CD14-positive monocyte (primary cell): ENCODE measurements at regions not wholly inside any gene's neighbourhood (a gene's known extent, or its start where the extent isn't known, plus 50 kb on each side); places are given as distances from the start of the nearest gene placed in this dataset.

Experiments used
- DNase-seq, 3 donors: peaks; one replicate each; pipeline ENCODE4 v3.0.0-alpha.2; 2011 to 2022
- H2AFZ ChIP-seq: 2 replicates; pipeline ENCODE4 v1.6.0; 2012; ENCODE audit warnings: mild to moderate bottlenecking, low read depth, low read length, inconsistent platforms; ENCODE audit not compliant: insufficient read depth, poor library complexity, severe bottlenecking
- H3K27ac ChIP-seq, 2 donors: 1 replicate in 1 of 2; 2 replicates in 1 of 2; pipeline ENCODE4 v1.5.1; 2012 to 2013; ENCODE audit warnings: low read length in 2 of 2, control low read depth in 1 of 2, inconsistent platforms in 1 of 2, low read depth in 1 of 2, mild to moderate bottlenecking in 1 of 2
- H3K27me3 ChIP-seq, 2 donors: one replicate each; pipeline versions ENCODE4 v1.6.0 to v1.6.1; 2011 to 2013; ENCODE audit warnings: low read length in 2 of 2; ENCODE audit not compliant: control insufficient read depth in 2 of 2, insufficient read depth in 2 of 2
- H3K36me3 ChIP-seq, 2 donors: replicated peaks in 1 of 2; 1 replicate in 1 of 2; 2 replicates in 1 of 2; pipeline versions ENCODE4 v1.5.1 to v1.6.1; 2012 to 2013; ENCODE audit warnings: low read length in 2 of 2, control low read depth in 1 of 2, inconsistent platforms in 1 of 2, mild to moderate bottlenecking in 1 of 2; ENCODE audit not compliant: insufficient read depth in 2 of 2, control insufficient read depth in 1 of 2
- H3K4me1 ChIP-seq, 2 donors: 1 replicate in 1 of 2; 2 replicates in 1 of 2; pipeline versions ENCODE4 v1.5.1 to v1.6.1; 2012 to 2013; ENCODE audit warnings: low read length in 2 of 2, control low read depth in 1 of 2, inconsistent platforms in 1 of 2, mild to moderate bottlenecking in 1 of 2, moderate library complexity in 1 of 2; ENCODE audit not compliant: insufficient read depth in 2 of 2, control insufficient read depth in 1 of 2
- H3K4me2 ChIP-seq: replicated peaks from 2 replicates; pipeline ENCODE3; 2012; ENCODE audit warnings: low read length, moderate library complexity, mild to moderate bottlenecking; ENCODE audit not compliant: poor library complexity, severe bottlenecking; ENCODE audit errors: extremely low read depth
- H3K4me3 ChIP-seq, 3 experiments: fragments of 200-600 bp in 1 of 3; sonication (generic) in 1 of 3; replicated peaks in 1 of 3; 1 replicate in 2 of 3; 2 replicates in 1 of 3; pipeline ENCODE4 v1.5.1; 2011 to 2013; ENCODE audit warnings: low read length in 3 of 3, mild to moderate bottlenecking in 3 of 3, control low read depth in 2 of 3, low read depth in 2 of 3, inconsistent platforms in 1 of 3, moderate library complexity in 1 of 3
- H3K79me2 ChIP-seq: 2 replicates; pipeline ENCODE4 v1.6.0; 2012; ENCODE audit warnings: mild to moderate bottlenecking, control low read depth, inconsistent platforms, low read length, moderate library complexity; ENCODE audit not compliant: insufficient read depth
- H3K9ac ChIP-seq: 2 replicates; pipeline ENCODE4 v1.6.0; 2017; ENCODE audit warnings: low read length, mild to moderate bottlenecking; ENCODE audit not compliant: insufficient read depth, poor library complexity, severe bottlenecking
- H3K9me3 ChIP-seq, 2 donors: replicated peaks in 1 of 2; 1 replicate in 1 of 2; 2 replicates in 1 of 2; pipeline versions ENCODE4 v1.5.1 to v1.6.1; 2012 to 2013; ENCODE audit warnings: low read length in 2 of 2, control low read depth in 1 of 2; ENCODE audit not compliant: control insufficient read depth in 1 of 2, insufficient read depth in 1 of 2
- H4K20me1 ChIP-seq: 2 replicates; pipeline ENCODE4 v1.6.0; 2012; ENCODE audit warnings: mild to moderate bottlenecking, low read length, control low read depth, moderate library complexity; ENCODE audit not compliant: insufficient read depth
- H3K27ac Mint-ChIP-seq, 7 donors: one replicate each; pipeline ENCODE4 v1.8.0; 2020; ENCODE audit warnings: mild to moderate bottlenecking in 7 of 7, mixed read lengths in 7 of 7, moderate library complexity in 6 of 7, inconsistent platforms in 2 of 7
- H3K27me3 Mint-ChIP-seq, 3 donors: one replicate each; pipeline ENCODE4 v1.8.0; 2021 to 2022; ENCODE audit warnings: low read depth in 3 of 3, mild to moderate bottlenecking in 3 of 3, mixed read lengths in 3 of 3, moderate library complexity in 3 of 3, inconsistent platforms in 1 of 3
- H3K36me3 Mint-ChIP-seq, 2 donors: one replicate each; pipeline ENCODE4 v1.8.0; 2020; ENCODE audit warnings: mixed read lengths in 2 of 2, inconsistent platforms in 1 of 2, mild to moderate bottlenecking in 1 of 2
- H3K4me1 Mint-ChIP-seq: one replicate; pipeline ENCODE4 v1.8.0; 2020; ENCODE audit warnings: mild to moderate bottlenecking, mixed read lengths
- H3K4me3 Mint-ChIP-seq, 2 donors: one replicate each; pipeline ENCODE4 v1.8.0; 2020; ENCODE audit warnings: mild to moderate bottlenecking in 2 of 2, mixed read lengths in 2 of 2, moderate library complexity in 1 of 2
- H3K9me3 Mint-ChIP-seq, 7 donors: one replicate each; pipeline ENCODE4 v1.8.0; 2020 to 2022; ENCODE audit warnings: mixed read lengths in 7 of 7, mild to moderate bottlenecking in 6 of 7, moderate library complexity in 6 of 7, inconsistent platforms in 2 of 7
- CTCF ChIP-seq: fragments of 200-600 bp; IDR thresholded peaks from one replicate; pipeline ENCODE4 v1.8.0; 2022; ENCODE audit warnings: antibody characterized with exemption, mild to moderate bottlenecking
- WGBS: methylation state at CpG from one replicate; pipeline ENCODE4 v1.1.5; 2013; ENCODE audit warnings: missing lambda C conversion rate; ENCODE audit not compliant: insufficient coverage; 5-methylcytosine and 5-hydroxymethylcytosine counted together
- intact Hi-C, 2 donors: fragments of 100-400 bp; cut with micrococcal nuclease; formaldehyde crosslinking; loops; one replicate each; pipeline versions ENCODE4 v1.15.0 to v1.15.1; 2023

GRCh38 chr2:220226546-220226945, 599.1 kb downstream of the SLC4A3 start:
- H3K27me3 ChIP-seq = no peaks in the 10 kb centered on the region
- TF ChIP-seq CTCF = no peak
- Mint-ChIP-seq H3K4me3 (no peak overlapping the region), H3K36me3 (no peaks in the 10 kb centered on the region), H3K4me1 (no peaks in the 10 kb centered on the region), H3K27ac (no peak overlapping the region), H3K27me3 (no peaks in the 10 kb centered on the region), H3K9me3 (peaks cover 0 to 9% (median 2%) of the 10 kb centered on the region in 7 donors)
- H3K36me3 ChIP-seq = no peaks in the 10 kb centered on the region
- no peak overlapping the region for H3K4me3 ChIP-seq
- no peaks in the 10 kb centered on the region for H4K20me1 ChIP-seq
- no peak overlapping the region for H3K27ac ChIP-seq
- no peak overlapping the region for H3K9ac ChIP-seq
- no peak for DNase-seq
- H3K4me1 ChIP-seq = no peaks in the 10 kb centered on the region
- no peak overlapping the region for H3K4me2 ChIP-seq
- intact Hi-C loops = no loop called here
- no peaks in the 10 kb centered on the region for H3K79me2 ChIP-seq
- no CpG with 5 or more reads among the region's 1 CpG for WGBS
- no peak overlapping the region for H2AFZ ChIP-seq
- H3K9me3 ChIP-seq = no peaks in the 10 kb centered on the region

- Mint-ChIP-seq H3K36me3 (no peaks in the 10 kb centered on the region), H3K4me3 (no peak overlapping the region), H3K9me3 (peaks cover 0 to 9% (median 3%) of the 10 kb centered on the region in 7 donors), H3K27ac (no peak overlapping the region), H3K4me1 (no peaks in the 10 kb centered on the region), H3K27me3 (no peaks in the 10 kb centered on the region)
- Histone ChIP-seq H3K4me1 (no peaks in the 10 kb centered on the region), H3K36me3 (no peaks in the 10 kb centered on the region), H3K9ac (no peak overlapping the region), H3K27me3 (no peaks in the 10 kb centered on the region), H3K4me2 (no peak overlapping the region), H3K4me3 (no peak overlapping the region), H3K9me3 (no peaks in the 10 kb centered on the region), H3K27ac (no peak overlapping the region), H4K20me1 (no peaks in the 10 kb centered on the region), H3K79me2 (no peaks in the 10 kb centered on the region), H2AFZ (no peak overlapping the region)
- DNase-seq = no peak
- TF ChIP-seq CTCF = no peak
- intact Hi-C loops = no loop called here
- no CpG with 5 or more reads among the region's 4 CpGs for WGBS
These were observed 600.0 kb downstream of the SLC4A3 start for GRCh38 chr2:220227266-220227920.
